Tibial nerve (tissue), 4 donors: ENCODE measurements at regions not wholly inside any gene's neighbourhood (a gene's known extent, or its start where the extent isn't known, plus 50 kb on each side); places are given as distances from the start of the nearest gene placed in this dataset.

ENCODE experiments used
- CTCF ChIP-seq, 5 experiments: fragments of 200-600 bp in 3 of 5; fragments of 450-650 bp in 2 of 5; sonication (generic) in 3 of 5; IDR thresholded peaks; one replicate each; pipeline ENCODE4 v1.5.1; 2016 to 2019; ENCODE audit warnings: antibody characterized with exemption in 5 of 5, mild to moderate bottlenecking in 3 of 5, moderate library complexity in 2 of 5
- EP300 ChIP-seq, 2 donors: sonication (generic); formaldehyde crosslinking; IDR thresholded peaks; one replicate each; pipeline ENCODE4 v1.6.1; 2017; ENCODE audit warnings: antibody characterized with exemption in 2 of 2, mild to moderate bottlenecking in 1 of 2
- POLR2A ChIP-seq, 2 donors: fragments of 450-650 bp; IDR thresholded peaks; one replicate each; pipeline ENCODE4 v1.6.1; 2017; ENCODE audit warnings: antibody characterized with exemption in 2 of 2, mild to moderate bottlenecking in 2 of 2, moderate library complexity in 2 of 2

GRCh38 chrY:8041238-8041637 is 1129.7 kb upstream of the AMELY start:
- TF ChIP-seq POLR2A (IDR thresholded peaks at IDR 0.05) (no peak), CTCF (IDR thresholded peaks at IDR 0.05) (no peak), EP300 (IDR thresholded peaks at IDR 0.05) (no peak)
